C4-2B (cell line): ENCODE measurements at regions not wholly inside any gene's neighbourhood (a gene's known extent, or its start where the extent isn't known, plus 50 kb on each side); places are given as distances from the start of the nearest gene placed in this dataset.
"Not testable (repeated sequence)": the region's sequence is repeated elsewhere in the genome, so short reads cannot be mapped to it uniquely, and the experiment has no call there.

ENCODE experiments used
- H3K27ac ChIP-seq: fragments of 450-650 bp; 2 replicates; pipeline ENCODE4 v1.5.1; 2017
- ZFX ChIP-seq: fragments of 450-650 bp; IDR thresholded peaks from 2 replicates; pipeline ENCODE4 v1.6.1; 2017
- TF ChIP-seq, protein P1 (sequence below): fragments of 450-650 bp; conservative IDR thresholded peaks from 2 replicates; pipeline ENCODE4 v1.5.1; 2017; ENCODE audit warnings: mild to moderate bottlenecking

GRCh38 chr2:89767572-89768435 lies 1076.3 kb downstream of the RPIA start:
- TF ChIP-seq, protein P1, sequence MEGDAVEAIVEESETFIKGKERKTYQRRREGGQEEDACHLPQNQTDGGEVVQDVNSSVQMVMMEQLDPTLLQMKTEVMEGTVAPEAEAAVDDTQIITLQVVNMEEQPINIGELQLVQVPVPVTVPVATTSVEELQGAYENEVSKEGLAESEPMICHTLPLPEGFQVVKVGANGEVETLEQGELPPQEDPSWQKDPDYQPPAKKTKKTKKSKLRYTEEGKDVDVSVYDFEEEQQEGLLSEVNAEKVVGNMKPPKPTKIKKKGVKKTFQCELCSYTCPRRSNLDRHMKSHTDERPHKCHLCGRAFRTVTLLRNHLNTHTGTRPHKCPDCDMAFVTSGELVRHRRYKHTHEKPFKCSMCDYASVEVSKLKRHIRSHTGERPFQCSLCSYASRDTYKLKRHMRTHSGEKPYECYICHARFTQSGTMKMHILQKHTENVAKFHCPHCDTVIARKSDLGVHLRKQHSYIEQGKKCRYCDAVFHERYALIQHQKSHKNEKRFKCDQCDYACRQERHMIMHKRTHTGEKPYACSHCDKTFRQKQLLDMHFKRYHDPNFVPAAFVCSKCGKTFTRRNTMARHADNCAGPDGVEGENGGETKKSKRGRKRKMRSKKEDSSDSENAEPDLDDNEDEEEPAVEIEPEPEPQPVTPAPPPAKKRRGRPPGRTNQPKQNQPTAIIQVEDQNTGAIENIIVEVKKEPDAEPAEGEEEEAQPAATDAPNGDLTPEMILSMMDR, result no peak
- no peak for TF ChIP-seq ZFX
- no peak overlapping the region for H3K27ac ChIP-seq

- TF ChIP-seq, protein P1, result no peak
Measured at GRCh38 chr2:89775885-89776284, 1084.4 kb downstream of the RPIA start.

DNA sequence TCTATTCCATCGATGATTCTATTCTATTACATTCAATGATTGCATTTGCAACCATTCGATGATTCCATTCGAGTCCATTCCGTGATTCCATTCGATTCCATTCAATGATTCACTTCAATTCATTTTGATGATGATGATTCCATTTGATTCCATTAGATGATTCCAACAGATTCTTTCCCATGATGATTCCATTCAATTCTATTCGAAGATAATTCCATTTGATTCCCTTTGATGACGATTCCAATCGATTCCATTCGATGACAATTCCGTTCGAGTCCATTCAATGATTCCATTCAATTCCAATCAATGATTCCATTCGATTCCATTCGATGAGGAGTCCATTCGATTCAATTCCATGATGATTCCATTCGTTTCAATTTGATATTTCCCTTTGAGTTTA lies 1088.8 kb downstream of the RPIA start:
- no peak overlapping the region for H3K27ac ChIP-seq
- no peak for TF ChIP-seq ZFX
- TF ChIP-seq, protein P1, result no peak

More at GRCh38 chr2:89775885-89776284, 1084.4 kb downstream of the RPIA start:
- no peak overlapping the region for H3K27ac ChIP-seq

GRCh38 chr2:89781962-89782361 lies 1090.5 kb downstream of the RPIA start:
- no peak overlapping the region for H3K27ac ChIP-seq
- TF ChIP-seq, protein P1, result no peak
- no peak for TF ChIP-seq ZFX

- H3K27ac ChIP-seq, result no peak overlapping the region
- no peak for TF ChIP-seq ZFX
- TF ChIP-seq, protein P1, result no peak
Measured at GRCh38 chr2:89784960-89785359, 1093.5 kb downstream of the RPIA start.

GRCh38 chr2:89785528-89785927 lies 1094.1 kb downstream of the RPIA start:
- not testable (repeated sequence) for H3K27ac ChIP-seq

- H3K27ac ChIP-seq, result not testable (repeated sequence)
Measured at GRCh38 chr2:89786642-89787041, 1095.2 kb downstream of the RPIA start.

GRCh38 chr2:89795530-89795929 lies 1104.1 kb downstream of the RPIA start:
- not testable (repeated sequence) for H3K27ac ChIP-seq

DNA sequence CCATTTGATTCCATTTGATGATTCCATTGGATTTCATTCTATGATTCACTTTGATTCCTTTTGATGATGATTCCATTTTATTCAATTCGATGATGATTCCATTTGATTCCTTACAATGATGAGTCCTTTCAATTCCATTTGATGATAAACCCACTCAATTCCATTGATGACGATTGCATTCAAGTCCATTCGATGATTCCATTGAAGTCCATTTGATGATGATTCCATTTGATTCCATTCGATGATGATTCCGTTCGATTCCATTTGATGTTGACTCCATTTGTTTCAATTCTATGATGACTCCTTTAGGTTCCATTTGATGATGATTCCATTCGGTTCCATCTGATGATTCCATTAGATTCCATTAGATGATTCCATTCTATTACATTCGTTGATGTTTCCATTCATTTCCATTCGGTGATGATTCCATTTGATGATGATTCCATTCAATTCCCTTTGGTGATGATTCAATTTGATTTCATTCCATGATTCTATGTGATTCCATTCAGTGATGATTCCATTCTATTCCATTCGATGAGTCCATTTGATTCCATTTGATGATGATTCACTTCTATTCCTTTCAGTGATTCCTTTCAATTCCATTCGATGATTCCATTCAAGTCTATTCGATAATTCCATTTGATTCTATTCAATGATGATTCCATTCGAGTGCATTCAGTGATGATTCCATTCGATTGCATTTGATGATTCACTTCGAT lies 1106.0 kb downstream of the RPIA start:
- H3K27ac ChIP-seq, result no peak overlapping the region
- TF ChIP-seq, protein P1, result no peak
- no peak for TF ChIP-seq ZFX

DNA sequence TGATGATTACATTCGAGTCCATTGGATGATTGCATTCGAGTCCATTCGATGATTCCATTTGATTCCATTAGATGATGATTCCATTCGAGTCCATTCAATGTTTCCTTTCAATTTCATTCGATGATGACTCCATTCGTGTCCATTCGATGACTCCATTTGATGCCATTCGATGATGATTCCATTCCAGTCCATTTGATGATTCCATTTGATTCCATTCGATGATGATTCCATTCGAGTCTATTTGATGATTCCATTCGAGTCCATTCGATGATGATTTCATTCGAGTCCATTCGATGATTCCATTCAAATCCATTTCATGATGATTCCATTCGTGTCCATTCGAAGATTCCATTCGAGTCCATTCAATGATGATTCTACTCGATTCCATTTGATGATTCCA lies 1109.7 kb downstream of the RPIA start:
- not testable (repeated sequence) for H3K27ac ChIP-seq

- H3K27ac ChIP-seq, result not testable (repeated sequence)
Measured at GRCh38 chr2:89806363-89806762, 1114.9 kb downstream of the RPIA start.
